GM12878 (cell line): ENCODE measurements at regions not wholly inside any gene's neighbourhood (a gene's known extent, or its start where the extent isn't known, plus 50 kb on each side); places are given as distances from the start of the nearest gene placed in this dataset.

ENCODE experiments used
- ATAC-seq: fragments of 200-7000 bp; cut with Tn5 transposase; 3 replicates; pipeline ENCODE4 v1.9.1; 2020; ENCODE audit warnings: mild to moderate bottlenecking, moderate library complexity
- BruUV-seq: library from RNA; stranded (reverse); fragments of 400-500 nt; replicated peaks from 2 replicates; lab custom pipeline; 2021; lab: Mats Ljungman, UMichigan
- CTCF ChIA-PET: fragments of 300-600 bp; sonication (Branson Sonifier 250); formaldehyde crosslinking; extraction: SDS; loops from one replicate; lab custom pipeline; 2021; ENCODE audit warnings: inconsistent platforms; lab: Yijun Ruan, JAX
- POLR2A ChIA-PET: fragments of 350-600 bp; formaldehyde crosslinking; extraction: SDS; loops from one replicate; lab custom pipeline; 2021; ENCODE audit warnings: inconsistent platforms; lab: Charles Lee
- RAD21 ChIA-PET: fragments of 300-600 bp; sonication (Branson Sonifier 250); formaldehyde crosslinking; loops from one replicate; lab custom pipeline; 2023; ENCODE audit warnings: antibody characterized with exemption; ENCODE audit not compliant: unreplicated experiment; lab: Charles Lee
- SMC1A ChIA-PET: fragments of 300-600 bp; sonication (Branson Sonifier 250); formaldehyde crosslinking; loops from one replicate; lab custom pipeline; 2023; ENCODE audit not compliant: unreplicated experiment, uncharacterized antibody; lab: Charles Lee
- DNase-seq: peaks from one replicate; pipeline ENCODE4 v3.0.0-alpha.2; 2011; ENCODE audit warnings: low read depth, low spot score
- FAIRE-seq: peaks from 3 replicates; lab custom pipeline; 2011; peaks lifted over from hg19 to GRCh38; lab: Jason Lieb, UNC
- H2AFZ ChIP-seq: 2 replicates; pipeline ENCODE4 v1.6.0; 2011; ENCODE audit warnings: low read depth, low read length, control low read depth; ENCODE audit not compliant: control insufficient read depth
- H3K27ac ChIP-seq: 2 replicates; pipeline ENCODE4 v1.5.1; 2011; ENCODE audit warnings: control low read depth; ENCODE audit not compliant: control insufficient read depth, insufficient read depth
- H3K27me3 ChIP-seq, 2 experiments: replicated peaks in 1 of 2; 2 replicates each; pipeline versions ENCODE4 v1.6.0 to v1.6.1; 2011; ENCODE audit warnings: low read length in 1 of 2; ENCODE audit not compliant: control insufficient read depth in 2 of 2, insufficient read depth in 2 of 2
- H3K36me3 ChIP-seq, 2 experiments: 2 replicates each; pipeline ENCODE4 v1.5.1; 2011; ENCODE audit warnings: low read length in 1 of 2; ENCODE audit not compliant: control insufficient read depth in 2 of 2, insufficient read depth in 2 of 2
- H3K4me1 ChIP-seq: 2 replicates; pipeline ENCODE4 v1.6.1; 2011; ENCODE audit warnings: mild to moderate bottlenecking, low read length, moderate library complexity, mixed read lengths; ENCODE audit not compliant: control insufficient read depth, insufficient read depth
- H3K4me2 ChIP-seq: 2 replicates; pipeline ENCODE4 v1.6.0; 2011; ENCODE audit warnings: control low read depth; ENCODE audit not compliant: control insufficient read depth, insufficient read depth
- H3K4me3 ChIP-seq: fragments of 200-600 bp; sonication (generic); 2 replicates; pipeline ENCODE4 v1.5.1; 2016
- H3K79me2 ChIP-seq: 2 replicates; pipeline ENCODE4 v1.6.0; 2011; ENCODE audit warnings: low read length; ENCODE audit not compliant: control insufficient read depth, insufficient read depth
- H3K9ac ChIP-seq: 2 replicates; pipeline ENCODE4 v1.8.0; 2011; ENCODE audit warnings: low read length, control low read depth, mixed read lengths; ENCODE audit not compliant: control insufficient read depth, insufficient read depth
- H3K9me3 ChIP-seq: replicated peaks from 3 replicates; pipeline ENCODE4 v1.5.1; 2011; ENCODE audit warnings: mild to moderate bottlenecking, low read length; ENCODE audit not compliant: control insufficient read depth, insufficient read depth
- H4K20me1 ChIP-seq: 2 replicates; pipeline ENCODE4 v1.6.0; 2011; ENCODE audit not compliant: control insufficient read depth, insufficient read depth
- BHLHE40 ChIP-seq, 2 experiments: fragments of 450-650 bp in 1 of 2; IDR thresholded peaks; 2 replicates each; pipeline ENCODE4 v1.6.1; 2011 to 2017; ENCODE audit warnings: low read depth in 2 of 2, borderline replicate concordance in 1 of 2, improper control_type of control experiment in 1 of 2, low read length in 1 of 2, mild to moderate bottlenecking in 1 of 2
- CHD4 ChIP-seq: fragments of 200-600 bp; sonication (generic); IDR thresholded peaks from 2 replicates; pipeline ENCODE4 v1.6.1; 2016; ENCODE audit warnings: mild to moderate bottlenecking
- DPF2 ChIP-seq: fragments of 450-650 bp; IDR thresholded peaks from 2 replicates; pipeline ENCODE4 v1.6.1; 2017; ENCODE audit warnings: mild to moderate bottlenecking
- EZH2 ChIP-seq: IDR thresholded peaks from 2 replicates; pipeline ENCODE4 v1.6.1; 2012; ENCODE audit warnings: low read depth, mild to moderate bottlenecking, control low read depth, inconsistent platforms, low read length, borderline replicate concordance; ENCODE audit not compliant: control insufficient read depth
- IKZF1 ChIP-seq: fragments of 450-650 bp; conservative IDR thresholded peaks from 2 replicates; pipeline ENCODE4 v1.6.1; 2017; ENCODE audit warnings: antibody characterized with exemption, mild to moderate bottlenecking
- JUNB ChIP-seq: IDR thresholded peaks from 2 replicates; pipeline ENCODE4 v1.6.1; 2016; ENCODE audit warnings: antibody characterized with exemption, mild to moderate bottlenecking
- LARP7 ChIP-seq: fragments of 450-650 bp; IDR thresholded peaks from 2 replicates; pipeline ENCODE4 v1.6.1; 2017; ENCODE audit warnings: mild to moderate bottlenecking
- RB1 ChIP-seq: fragments of 450-650 bp; formaldehyde crosslinking; IDR thresholded peaks from 2 replicates; pipeline ENCODE4 v1.6.1; 2017; ENCODE audit warnings: mild to moderate bottlenecking, borderline replicate concordance
- SUZ12 ChIP-seq: fragments of 200-600 bp; sonication (generic); IDR thresholded peaks from one replicate; pipeline ENCODE4 v1.6.1; 2018; ENCODE audit warnings: antibody characterized with exemption, mild to moderate bottlenecking; ENCODE audit not compliant: unreplicated experiment
- ZNF207 ChIP-seq: fragments of 450-650 bp; IDR thresholded peaks from 2 replicates; pipeline ENCODE4 v1.6.1; 2014; ENCODE audit warnings: antibody characterized with exemption, mild to moderate bottlenecking, borderline replicate concordance
- WGBS: methylation state at CpG from one replicate; pipeline ENCODE4 v1.1.6; 2016; ENCODE audit warnings: low lambda C conversion rate; ENCODE audit not compliant: insufficient replicate concordance, insufficient coverage; ENCODE audit errors: missing lambda C conversion rate; 5-methylcytosine and 5-hydroxymethylcytosine counted together
- in situ Hi-C: fragments of 300-500 bp; cut with MboI; formaldehyde crosslinking; loops from 9 replicates; pipeline ENCODE4 v1.14.3; 2018; ENCODE audit warnings: mixed read lengths
- intact Hi-C: fragments of 100-400 bp; cut with micrococcal nuclease; formaldehyde crosslinking; loops from one replicate; pipeline ENCODE4 v1.14.2; 2022; ENCODE audit not compliant: unreplicated experiment
- TF ChIP-seq, protein P1 (sequence below): IDR thresholded peaks from 2 replicates; pipeline ENCODE4 v1.6.1; 2012; ENCODE audit warnings: low read length, inconsistent platforms
- TF ChIP-seq, protein P2 (sequence below): fragments of 450-650 bp; IDR thresholded peaks from 2 replicates; pipeline ENCODE4 v1.6.1; 2017; ENCODE audit warnings: borderline replicate concordance

- no peak for FAIRE-seq
- in situ Hi-C loops: no loop called here
- no peak overlapping the region for H3K27ac ChIP-seq
- no peak overlapping the region for H3K4me3 ChIP-seq
- TF ChIP-seq RB1 (no peak), IKZF1 (no peak), DPF2 (no peak), LARP7 (no peak), JUNB (no peak), SUZ12 (no peak), ZNF207 (no peak), BHLHE40 (IDR thresholded peaks at IDR 0.05; ENCODE audit: borderline replicate concordance in 1 of 2, low read depth in 2 of 2, low read length in 1 of 2) (no peak), CHD4 (no peak), EZH2 (no peak)
- TF ChIP-seq, protein P1, sequence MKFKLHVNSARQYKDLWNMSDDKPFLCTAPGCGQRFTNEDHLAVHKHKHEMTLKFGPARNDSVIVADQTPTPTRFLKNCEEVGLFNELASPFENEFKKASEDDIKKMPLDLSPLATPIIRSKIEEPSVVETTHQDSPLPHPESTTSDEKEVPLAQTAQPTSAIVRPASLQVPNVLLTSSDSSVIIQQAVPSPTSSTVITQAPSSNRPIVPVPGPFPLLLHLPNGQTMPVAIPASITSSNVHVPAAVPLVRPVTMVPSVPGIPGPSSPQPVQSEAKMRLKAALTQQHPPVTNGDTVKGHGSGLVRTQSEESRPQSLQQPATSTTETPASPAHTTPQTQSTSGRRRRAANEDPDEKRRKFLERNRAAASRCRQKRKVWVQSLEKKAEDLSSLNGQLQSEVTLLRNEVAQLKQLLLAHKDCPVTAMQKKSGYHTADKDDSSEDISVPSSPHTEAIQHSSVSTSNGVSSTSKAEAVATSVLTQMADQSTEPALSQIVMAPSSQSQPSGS: no peak
- TF ChIP-seq, protein P2, sequence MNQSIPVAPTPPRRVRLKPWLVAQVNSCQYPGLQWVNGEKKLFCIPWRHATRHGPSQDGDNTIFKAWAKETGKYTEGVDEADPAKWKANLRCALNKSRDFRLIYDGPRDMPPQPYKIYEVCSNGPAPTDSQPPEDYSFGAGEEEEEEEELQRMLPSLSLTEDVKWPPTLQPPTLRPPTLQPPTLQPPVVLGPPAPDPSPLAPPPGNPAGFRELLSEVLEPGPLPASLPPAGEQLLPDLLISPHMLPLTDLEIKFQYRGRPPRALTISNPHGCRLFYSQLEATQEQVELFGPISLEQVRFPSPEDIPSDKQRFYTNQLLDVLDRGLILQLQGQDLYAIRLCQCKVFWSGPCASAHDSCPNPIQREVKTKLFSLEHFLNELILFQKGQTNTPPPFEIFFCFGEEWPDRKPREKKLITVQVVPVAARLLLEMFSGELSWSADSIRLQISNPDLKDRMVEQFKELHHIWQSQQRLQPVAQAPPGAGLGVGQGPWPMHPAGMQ: no peak
- SMC1A ChIA-PET: interaction anchor here (0.8 to 3.1 kb wide), 2 partner anchors 11 to 50 kb away, joined by 4 to 7 read pairs; no protein-coding TSS in a partner anchor
- 43% methylated on average over 1 of the region's 1 CpG for WGBS
- H3K27me3 ChIP-seq: no peaks in the 10 kb centered on the region
- H3K79me2 ChIP-seq: no peaks in the 10 kb centered on the region
- H3K4me2 ChIP-seq: no peak overlapping the region
- BruUV-seq: no TSS peak
- no peaks in the 10 kb centered on the region for H3K4me1 ChIP-seq
- H2AFZ ChIP-seq: no peak overlapping the region
- no peaks in the 10 kb centered on the region for H3K36me3 ChIP-seq
- H3K9ac ChIP-seq: no peak overlapping the region
- RAD21 ChIA-PET: no interaction called here
- POLR2A ChIA-PET: no interaction called here
- intact Hi-C loops: no loop called here
- no peaks in the 10 kb centered on the region for H3K9me3 ChIP-seq
- DNase-seq: no peak
- no peak for ATAC-seq
- H4K20me1 ChIP-seq: no peaks in the 10 kb centered on the region
- CTCF ChIA-PET: no interaction called here
These were observed 248.9 kb downstream of the CCDC59 start for GRCh38 chr12:82109243-82109642.
